ENCODE measurements at regions not wholly inside any gene's neighbourhood (a gene's known extent, or its start where the extent isn't known, plus 50 kb on each side); places are given as distances from the start of the nearest gene placed in this dataset.
"Not testable (repeated sequence)": the region's sequence is repeated elsewhere in the genome, so short reads cannot be mapped to it uniquely, and the experiment has no call there.

DNA sequence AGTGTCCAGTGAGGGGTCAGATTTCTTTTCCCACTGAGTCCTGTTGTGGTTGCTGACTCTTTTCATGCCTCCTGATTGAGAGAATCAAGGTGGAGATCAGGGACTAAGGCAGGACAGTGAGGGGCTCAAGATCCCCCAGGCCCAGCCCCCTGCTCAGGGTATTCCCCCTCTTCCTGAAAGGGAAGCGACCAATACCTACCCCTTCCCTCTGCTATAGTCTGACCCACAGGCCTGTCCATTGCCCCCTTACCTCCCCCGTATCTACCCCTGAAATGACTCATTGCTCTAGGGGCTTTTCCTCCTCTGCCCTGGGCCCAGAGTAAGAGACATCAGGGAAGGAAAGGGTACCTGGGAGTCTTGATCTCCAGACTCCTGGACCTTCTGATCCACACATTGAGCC lies 1320.5 kb downstream of the UQCRFS1 start:
- no peak for DNase-seq

DNA sequence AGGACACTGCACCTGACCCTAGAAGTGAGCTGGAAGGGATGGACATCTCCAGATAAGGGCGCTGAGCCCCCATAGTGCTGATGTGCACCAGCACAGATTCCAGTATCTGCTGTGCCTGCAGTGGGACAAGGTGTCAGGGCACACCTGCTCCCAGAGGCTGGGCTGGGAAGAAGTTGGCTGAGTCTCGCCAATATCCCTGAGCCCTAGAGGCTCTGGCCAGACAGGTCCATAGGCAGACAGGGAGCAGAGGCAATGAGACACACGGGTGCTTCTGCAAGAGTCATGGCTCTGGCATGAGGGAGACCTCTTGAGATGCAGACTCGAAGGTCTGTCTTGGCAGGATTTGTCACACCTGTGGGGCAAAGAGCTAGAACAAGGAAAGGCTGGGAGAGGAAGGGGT lies 1321.5 kb downstream of the UQCRFS1 start:
- DNase-seq, result no peak

- DNase-seq, result no peak
These were observed 1322.3 kb downstream of the UQCRFS1 start for GRCh38 chr19:27890696-27891095.

DNA sequence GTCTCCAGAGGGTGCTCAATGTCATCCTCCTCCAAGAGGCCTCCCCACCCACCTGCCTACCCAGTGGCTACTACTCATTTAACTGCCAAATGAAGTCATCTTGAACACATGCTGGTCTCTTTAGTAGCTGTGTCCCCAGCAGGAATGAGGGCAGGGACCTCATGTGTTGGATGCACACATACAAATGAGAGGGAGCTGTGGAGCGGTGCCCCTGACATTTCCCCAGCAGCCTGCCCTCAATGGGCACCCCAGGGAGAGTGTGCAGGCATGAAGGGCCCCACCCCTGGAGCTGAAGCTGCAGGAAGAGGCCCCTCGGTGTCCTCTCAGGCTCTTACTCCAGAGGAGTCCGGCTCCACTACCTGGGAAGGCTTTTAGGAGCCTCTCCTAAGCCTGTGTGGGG lies 1322.7 kb downstream of the UQCRFS1 start:
- no peak for DNase-seq

DNA sequence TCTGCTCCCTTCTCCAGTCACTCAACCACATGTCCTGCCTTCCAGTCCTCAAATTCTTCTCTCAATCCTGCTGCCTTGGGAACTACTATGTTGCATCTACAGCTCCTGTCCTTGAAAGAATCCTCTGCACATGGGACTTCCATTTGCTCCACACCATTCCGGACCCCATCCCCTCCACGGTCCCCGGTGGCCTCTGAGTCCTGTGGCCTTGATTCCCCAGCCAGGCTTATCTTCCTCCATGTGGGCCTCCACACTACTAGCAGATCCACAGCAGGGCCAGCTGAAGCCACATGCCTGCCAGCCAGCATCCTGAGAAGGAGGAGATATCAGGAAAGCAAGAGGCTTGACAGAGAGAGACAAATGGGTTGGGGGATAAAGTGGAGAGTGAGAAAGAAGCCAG lies 1323.8 kb downstream of the UQCRFS1 start:
- DNase-seq, result no peak

DNA sequence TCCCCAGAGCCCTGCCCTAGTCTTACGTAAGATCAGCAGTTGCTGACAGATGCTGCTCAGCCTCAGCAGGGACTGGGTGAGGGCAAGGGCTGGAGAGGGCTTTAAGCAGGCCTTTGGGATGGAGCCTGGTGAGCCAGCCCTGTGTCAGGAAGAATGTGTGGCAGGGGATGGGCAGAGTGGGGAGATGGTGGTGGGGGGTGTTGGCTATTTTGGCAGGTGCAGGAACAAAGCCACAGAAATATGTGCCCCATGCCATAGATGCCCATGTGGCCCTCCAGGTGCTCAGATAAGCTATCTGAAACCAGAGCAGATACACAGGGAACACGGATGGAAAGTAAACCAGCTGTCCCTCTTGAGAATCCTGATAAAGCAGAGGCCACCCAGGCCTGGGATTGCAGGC lies 1325.0 kb downstream of the UQCRFS1 start:
- no peak for DNase-seq

DNA sequence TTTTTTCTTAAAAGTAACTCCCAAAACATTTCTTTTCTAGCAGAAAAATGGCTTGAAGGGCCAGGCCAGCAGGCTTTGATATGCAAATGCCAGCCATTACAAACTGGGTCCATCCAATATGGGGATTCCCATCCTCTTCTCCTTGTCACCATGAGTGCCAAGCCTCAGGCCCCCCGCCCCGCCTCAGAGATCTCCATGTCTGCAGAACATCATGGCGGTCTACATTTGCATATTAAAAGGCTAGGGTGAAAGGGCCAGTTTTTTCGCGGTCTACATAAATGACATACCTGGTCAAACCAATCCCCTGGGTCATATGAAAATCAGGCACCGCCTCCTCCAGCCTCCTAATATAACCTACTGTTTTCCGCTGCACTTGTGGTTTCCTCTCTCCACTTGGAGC lies 1327.6 kb downstream of the UQCRFS1 start:
- no peak for DNase-seq

DNA sequence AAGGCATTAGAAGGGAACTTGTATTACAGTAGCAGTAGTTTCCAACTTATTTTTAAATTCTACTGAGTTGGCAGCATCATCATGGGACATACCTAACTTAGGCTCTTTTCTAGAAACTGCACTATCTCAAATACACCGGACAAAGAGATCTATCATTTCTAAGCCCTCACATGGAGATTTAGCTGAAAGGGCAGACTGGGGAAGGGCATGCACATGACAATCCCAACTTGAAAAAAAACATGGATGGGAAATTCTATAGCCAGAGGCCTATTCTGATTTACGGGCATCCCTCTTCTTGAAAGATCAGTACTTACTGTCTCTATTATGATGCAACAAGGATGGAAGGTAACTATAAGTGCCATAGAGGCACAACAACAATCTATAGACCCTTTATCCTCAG lies 1328.6 kb downstream of the UQCRFS1 start:
- no peak for DNase-seq

DNA sequence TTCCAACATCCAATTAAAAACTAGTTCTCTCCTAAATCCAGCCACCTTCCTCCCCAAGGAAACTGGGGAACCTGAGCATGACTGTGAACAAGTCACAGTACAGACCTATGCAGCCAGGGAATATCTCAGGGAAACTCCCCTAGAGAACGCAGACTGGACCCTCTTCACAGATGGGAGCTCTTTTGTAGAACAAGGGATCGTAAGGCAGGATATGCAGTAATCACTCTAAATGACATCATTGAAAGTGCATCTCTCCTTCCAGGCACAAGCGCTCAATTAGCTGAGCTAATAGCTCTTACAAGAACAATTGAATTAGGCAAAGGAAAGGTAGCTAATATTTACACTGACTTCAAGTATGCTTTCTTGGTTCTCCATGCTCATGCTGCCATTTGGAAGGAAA lies 1331.7 kb downstream of the UQCRFS1 start:
- DNase-seq, result no peak

DNA sequence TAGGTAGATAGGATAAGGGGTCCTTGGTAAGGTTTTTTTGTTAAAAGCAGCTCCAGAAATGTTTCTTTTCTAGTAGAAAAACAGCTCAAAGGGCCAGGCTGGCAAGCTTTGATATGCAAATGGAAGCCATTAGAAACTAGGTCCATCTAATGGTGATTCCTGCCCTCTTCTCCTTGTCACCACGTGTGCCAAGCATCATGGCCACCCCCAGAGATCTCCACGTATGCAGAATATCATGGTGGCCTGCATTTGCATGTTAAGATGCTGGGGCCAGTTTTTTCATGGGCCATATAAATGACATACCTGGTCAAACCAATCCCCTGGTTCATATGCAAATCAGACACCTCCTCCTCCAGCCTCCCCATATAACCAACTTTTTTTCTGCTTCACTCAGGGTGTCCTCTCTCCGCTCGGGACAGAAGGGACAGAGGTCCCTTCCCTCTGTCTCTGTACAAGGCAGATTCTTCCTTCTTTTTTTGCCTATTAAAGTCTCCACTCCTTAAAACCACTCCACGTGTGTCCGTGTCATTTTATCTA lies 1335.9 kb downstream of the UQCRFS1 start:
- no peak for DNase-seq

DNA sequence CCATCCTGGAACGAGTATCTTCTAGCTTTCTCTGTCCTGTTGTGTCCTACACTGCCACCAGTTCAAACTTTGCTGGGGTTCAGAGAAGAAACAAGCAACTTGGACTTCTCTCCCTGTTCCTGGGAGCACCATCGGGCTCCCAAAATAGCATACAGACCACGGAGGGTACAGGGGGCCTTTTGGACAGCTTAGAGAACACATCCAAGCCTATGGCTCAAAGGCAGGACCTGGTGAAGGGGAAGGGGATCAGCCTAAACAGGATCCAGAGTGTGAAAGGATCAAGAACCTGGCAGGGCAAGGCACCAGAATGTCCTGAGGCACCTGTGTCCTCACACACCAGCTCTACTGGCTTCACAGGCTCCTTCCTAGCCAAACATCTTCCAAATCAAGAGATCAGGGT lies 1336.5 kb downstream of the UQCRFS1 start:
- DNase-seq, result no peak

GRCh38 chr19:27872370-27872769 lies 1340.6 kb downstream of the UQCRFS1 start:
- no peak for DNase-seq

DNA sequence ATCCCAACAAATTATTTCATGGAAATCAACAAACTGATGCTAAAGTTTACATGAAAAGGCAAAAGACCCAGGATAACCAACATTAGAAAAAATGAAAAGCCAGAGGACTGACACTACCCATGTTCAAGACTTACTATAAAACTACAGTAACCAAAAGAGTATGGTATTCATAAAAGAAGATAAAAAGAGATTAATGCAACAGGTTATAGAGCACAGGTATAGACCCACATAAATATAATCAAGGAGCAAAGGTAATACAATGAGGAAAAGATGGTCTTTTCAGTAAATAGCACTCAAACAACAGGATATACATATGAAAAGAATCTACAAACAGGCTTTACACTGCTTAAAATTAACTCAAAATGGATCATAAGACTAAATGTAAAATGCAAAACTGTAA lies 1342.7 kb downstream of the UQCRFS1 start:
- DNase-seq, result no peak

GRCh38 chr19:27868007-27868406 lies 1344.9 kb downstream of the UQCRFS1 start:
- no peak for DNase-seq

DNA sequence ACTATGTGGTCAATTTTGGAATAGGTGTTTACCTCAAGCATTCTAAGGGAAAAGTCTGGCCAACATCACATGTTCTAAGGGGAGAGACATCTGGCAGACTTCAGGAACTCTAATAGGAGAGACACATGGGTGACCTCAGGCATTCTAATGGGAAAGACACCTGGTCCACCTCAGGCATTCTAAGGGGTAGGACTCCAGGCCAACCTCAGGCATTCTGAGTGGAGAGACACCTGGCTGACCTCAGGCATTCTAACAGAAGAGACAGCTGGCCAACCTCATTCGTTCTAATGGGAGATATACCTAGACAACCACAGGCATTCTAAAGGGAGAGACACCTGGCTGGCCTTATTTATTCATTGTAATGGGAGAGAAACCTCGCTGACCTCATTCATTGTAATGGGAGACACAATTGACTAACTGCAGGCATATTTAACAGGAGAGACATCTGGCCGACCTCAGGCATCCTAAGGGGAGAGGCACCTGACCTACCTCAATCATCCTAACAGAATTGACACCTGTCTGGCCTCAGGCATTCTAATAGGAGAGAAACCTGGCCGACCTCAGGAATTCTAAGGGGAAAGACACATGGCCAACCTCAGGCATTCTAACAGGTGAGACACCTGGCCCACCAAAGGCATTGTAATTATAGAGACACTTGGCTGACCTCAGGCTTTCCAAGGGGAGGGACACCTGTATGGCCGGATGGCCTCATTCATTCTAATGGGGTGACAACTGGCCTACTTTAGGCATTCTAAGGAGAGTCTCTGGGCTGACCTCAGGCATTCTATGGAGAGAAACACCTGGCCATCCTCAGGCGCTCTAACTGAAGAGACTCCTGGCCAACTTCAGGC lies 1346.8 kb downstream of the UQCRFS1 start:
- DNase-seq, result no peak

DNA sequence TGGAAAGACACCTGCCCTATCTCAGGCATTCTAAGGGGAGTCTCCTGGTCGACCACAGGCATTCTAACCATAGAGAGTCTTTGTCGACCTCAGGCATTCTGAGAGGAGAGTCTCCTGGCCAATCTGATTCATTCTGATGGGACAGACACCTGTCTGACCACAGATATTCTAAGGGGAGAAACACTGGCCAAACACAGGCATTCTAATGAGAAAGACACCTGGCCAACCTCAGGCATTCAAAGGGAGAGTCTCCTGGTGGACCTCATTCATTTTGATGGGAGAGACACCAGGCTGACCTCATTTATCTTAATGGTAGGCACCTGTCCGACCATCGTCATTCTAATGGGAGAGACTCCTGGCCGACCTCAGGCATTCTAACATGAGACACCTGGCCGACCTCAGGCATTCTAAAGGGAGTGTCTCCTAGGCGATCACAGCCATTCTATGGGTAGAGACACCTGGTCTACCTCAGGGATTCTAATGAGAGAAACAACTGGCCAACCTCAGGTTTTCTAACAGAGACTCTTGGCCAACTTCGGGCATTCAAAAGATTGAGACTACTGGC lies 1351.5 kb downstream of the UQCRFS1 start:
- no peak for DNase-seq

DNA sequence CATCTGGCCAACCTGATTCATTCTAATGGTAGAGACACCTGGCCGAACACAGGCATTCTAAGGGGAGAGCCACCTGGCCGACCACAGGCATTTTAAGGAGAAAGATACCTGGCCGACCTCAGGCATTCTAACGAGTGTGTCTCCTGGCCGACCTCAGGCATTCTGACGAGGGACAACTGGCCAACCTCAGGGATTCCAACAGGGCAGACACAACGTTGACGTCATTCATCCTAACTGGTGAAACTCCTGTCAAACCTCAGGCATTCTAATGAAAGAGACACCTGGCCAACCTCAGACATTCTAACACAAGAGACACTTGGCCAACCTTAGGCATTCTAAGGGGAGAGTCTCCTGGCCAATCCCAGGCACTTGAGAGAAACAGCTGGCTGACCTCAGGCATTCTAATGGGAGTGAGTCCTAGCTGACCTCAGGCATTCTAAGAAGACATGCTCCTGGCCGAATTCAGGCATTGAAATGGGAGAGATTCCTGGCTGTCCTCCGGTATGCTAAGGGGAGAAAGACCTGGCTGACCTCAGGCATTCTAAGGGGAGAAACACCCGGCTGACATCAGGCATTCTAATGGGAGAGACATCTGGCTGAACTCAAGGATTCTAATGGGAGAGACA lies 1352.5 kb downstream of the UQCRFS1 start:
- DNase-seq, result no peak

- no peak for DNase-seq
These were observed 1353.3 kb downstream of the UQCRFS1 start for GRCh38 chr19:27859689-27860088.

- DNase-seq, result no peak
These were observed 1353.9 kb downstream of the UQCRFS1 start for GRCh38 chr19:27858981-27859581.

DNA sequence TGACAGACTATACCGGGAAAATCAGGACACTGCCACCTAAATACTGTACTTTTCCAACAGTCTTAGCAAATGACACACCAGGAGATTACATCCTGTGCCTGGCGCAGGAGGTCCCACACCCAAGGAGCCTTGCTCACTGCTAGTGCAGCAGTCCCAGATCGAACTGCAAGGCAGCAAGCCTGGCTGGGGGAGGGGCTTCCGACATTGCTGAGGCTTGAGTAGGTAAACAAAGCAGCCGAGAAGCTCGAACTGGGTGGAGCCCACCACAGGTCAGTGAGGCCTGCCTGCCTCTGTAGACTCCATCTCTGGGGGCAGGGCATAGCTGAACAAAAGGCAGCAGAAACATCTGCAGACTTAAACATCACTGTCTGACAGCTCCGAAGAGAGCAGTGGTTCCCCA lies 1360.0 kb downstream of the UQCRFS1 start:
- not testable (repeated sequence) for DNase-seq

- no peak for DNase-seq
These were observed 1361.3 kb downstream of the UQCRFS1 start for GRCh38 chr19:27851543-27852060.

DNA sequence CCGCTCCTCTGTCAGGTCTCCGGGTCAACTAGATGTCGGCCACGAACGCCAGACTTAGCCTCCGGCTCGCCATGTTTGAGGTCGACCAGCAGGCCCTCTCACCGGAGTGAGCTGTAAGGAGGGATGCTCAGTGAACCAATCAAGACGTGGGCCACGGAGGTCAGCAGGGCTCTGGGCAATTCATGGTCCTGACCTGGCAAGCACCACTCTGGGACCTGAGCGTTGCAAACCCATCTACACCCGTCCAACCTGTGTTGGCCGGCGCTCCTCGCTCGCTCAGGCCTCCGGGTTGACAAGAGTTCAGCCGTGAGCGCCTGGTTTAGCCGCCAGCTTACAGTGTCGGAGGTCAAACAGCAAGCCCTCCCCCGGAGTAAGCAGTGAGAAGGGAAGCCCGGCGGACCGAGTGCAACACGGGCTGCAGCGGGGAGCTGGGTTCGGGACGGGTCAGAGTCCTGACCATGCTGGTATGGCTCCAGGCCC lies 1361.9 kb downstream of the UQCRFS1 start:
- DNase-seq, result no peak

- no peak for DNase-seq
These were observed 1366.0 kb downstream of the UQCRFS1 start for GRCh38 chr19:27846944-27847343.

Measured in hippocampal formation (tissue), 2 donors.